HG03175 (cell line): ENCODE measurements at regions not wholly inside any gene's neighbourhood (a gene's known extent, or its start where the extent isn't known, plus 50 kb on each side); places are given as distances from the start of the nearest gene placed in this dataset.

ENCODE experiments used
- ATAC-seq: cut with Tn5 transposase; IDR thresholded peaks from one replicate; pipeline ENCODE4 v1.9.1; 2021; ENCODE audit warnings: mild to moderate bottlenecking, moderate library complexity; ENCODE audit not compliant: unreplicated experiment

DNA sequence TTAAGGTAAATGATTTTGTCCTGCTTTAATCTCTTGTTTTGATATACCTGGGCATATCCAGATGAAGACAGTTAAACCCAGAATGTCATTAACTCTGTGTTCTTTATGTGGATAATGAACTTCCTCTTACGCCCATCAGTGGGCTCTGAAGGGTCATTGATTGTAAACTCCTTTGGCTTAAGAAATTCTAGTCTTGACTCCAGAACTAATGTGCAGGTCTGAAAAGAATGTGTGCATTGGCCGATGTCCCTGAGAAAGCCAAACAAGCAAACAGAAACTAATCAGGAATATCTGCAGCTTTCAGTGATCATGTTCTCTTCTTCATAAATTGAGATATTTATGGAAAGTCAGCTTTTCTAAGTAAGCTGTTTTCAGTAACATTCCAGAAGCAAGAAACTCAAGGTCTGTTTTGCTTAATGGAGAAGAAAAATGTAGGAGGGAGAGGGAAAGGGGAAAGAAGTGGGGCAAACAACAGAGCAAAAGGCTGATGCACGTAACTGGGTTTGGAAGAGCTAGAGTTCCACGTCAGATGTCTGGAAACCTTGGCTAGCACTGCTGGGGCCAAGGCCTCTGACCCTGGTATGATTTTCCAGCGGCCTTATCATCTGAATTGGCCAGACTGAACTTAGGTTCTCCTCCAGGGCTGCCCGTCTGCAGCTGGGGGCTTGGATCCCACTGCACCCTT is 61.3 kb upstream of the FHL2 start:
- no peak for ATAC-seq

- no peak for ATAC-seq
Measured at GRCh38 chr2:105458076-105458475, 59.2 kb upstream of the FHL2 start.

DNA sequence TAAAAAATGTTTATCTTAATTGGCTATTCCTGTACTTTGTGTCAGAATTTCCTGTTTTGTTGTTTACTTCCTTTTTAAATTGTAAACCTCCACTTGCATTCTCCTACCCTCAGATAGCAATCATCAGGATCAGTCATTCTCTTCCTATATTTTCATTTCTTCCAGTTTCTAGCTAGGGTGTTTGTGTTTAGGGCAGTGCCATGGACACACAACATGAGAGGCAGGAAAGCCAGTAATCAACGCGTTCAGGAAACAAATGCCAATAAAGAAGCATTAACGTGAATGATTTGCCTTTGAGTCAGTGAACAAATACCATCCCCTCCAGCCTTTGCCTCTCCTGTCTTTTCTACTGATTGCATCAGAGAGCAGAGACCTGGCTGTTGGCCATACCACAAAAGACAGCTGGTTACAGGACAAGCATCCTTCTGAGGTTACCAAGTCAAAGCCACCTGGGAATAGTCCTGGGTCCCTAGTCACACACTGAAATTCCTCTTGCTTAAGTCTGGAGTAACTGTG is 56.7 kb upstream of the FHL2 start:
- no peak for ATAC-seq

DNA sequence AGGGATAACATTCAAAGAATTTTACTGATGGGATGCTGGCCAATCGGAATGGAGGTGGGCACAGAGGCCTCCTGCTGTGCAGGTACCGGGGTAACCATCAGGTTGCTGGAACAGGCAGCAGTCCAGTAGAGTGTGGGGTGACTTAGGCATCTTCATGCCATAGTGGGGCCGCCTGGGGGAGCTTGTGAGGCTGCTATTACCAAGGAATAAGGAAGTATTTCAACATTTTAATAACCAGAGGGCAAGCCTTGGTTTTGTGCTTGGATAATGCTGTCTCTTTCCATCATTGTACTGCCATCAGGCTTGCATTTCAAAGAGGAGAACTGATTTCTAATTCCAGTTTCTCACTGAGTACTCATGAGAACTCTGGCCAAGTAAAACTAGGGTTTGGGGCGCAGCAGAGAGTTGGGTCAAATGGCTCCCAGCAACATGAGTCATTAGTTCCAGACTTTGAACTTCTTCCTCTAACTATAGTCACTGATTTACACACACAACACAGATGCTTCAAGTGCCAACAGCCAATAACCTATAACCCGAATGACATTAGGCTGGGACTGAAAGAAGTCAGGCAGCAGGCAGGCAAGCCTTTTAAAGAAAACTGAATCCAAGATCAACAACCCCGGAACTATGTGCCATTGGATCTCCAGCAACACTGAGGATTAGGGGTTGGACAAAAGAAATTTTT is 56.1 kb upstream of the FHL2 start:
- ATAC-seq, result peak; percentile 64

DNA sequence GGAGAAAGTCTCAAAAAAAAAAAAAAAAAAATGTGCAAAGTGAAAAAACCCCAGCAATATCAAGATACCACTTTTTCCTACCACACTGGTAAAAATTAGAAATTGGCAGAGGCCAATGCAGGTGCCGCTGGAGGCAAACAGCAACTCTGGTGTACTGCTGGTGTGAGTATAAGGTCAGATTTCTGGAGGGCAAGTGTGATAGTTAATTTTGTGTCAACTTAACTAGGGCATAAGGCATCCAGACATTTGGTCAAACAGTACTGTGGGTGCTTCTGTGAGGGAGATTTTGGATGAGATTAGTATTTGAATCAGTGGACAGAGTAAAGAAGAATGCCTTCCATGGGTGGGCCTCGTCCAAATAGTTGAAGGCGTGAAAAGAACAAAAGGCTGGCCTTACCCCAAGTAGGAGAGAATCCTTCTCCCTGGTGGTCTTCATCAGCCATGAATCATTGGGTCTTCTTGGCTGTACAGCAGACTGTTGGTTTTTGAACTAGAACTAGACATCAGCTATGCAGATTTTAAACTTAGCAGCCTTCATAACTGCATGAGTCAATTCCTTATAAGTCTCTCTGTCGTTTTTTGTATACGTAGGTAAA is 52.8 kb upstream of the FHL2 start:
- ATAC-seq, result no peak

DNA sequence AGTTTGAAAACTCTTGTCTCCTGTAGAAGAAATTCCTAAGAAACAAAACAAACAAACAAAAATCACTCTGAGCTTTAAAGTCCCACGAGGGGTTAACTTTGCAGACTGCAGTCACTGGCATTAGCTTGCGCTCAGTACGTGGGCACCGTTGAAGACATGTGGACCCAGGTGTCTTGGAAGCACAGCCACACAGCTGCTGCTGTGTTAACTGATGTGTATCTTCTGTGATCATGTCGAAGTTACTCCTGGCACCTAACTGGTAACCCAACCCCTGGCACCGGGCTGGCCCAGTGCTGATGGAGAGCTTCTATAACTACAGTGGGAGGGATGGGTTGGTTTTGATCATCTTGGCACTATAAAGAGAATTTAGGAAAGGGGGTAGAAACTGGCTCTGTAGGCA is 51.6 kb upstream of the FHL2 start:
- ATAC-seq, result no peak

- ATAC-seq, result no peak
Measured at GRCh38 chr2:105449076-105449475, 50.2 kb upstream of the FHL2 start.
